Left lung (tissue), 4 donors: ENCODE measurements at regions not wholly inside any gene's neighbourhood (a gene's known extent, or its start where the extent isn't known, plus 50 kb on each side); places are given as distances from the start of the nearest gene placed in this dataset.

Experiments
- ATAC-seq: fragments of 200-7000 bp; cut with Tn5 transposase; one replicate; pipeline ENCODE4 v1.9.1; 2020; ENCODE audit warnings: moderate library complexity
- DNase-seq, 4 donors: peaks; one replicate each; pipeline ENCODE4 v3.0.0-alpha.2; 2013 to 2020
- H3K27ac ChIP-seq, 2 donors: fragments of 200-600 bp; sonication (generic) in 1 of 2; one replicate each; pipeline versions ENCODE4 v1.5.0 to v1.8.0; 2020 to 2021
- H3K27me3 ChIP-seq, 2 donors: fragments of 200-600 bp; sonication (generic) in 1 of 2; one replicate each; pipeline versions ENCODE4 v1.5.0 to v1.8.0; 2020 to 2021
- H3K36me3 ChIP-seq, 2 donors: fragments of 200-600 bp; sonication (generic) in 1 of 2; one replicate each; pipeline versions ENCODE4 v1.5.0 to v1.8.0; 2020 to 2021
- H3K4me1 ChIP-seq, 2 donors: fragments of 200-600 bp; one replicate each; pipeline ENCODE4 v1.8.0; 2021
- H3K4me3 ChIP-seq, 2 donors: fragments of 200-600 bp; sonication (generic) in 1 of 2; one replicate each; pipeline versions ENCODE4 v1.5.0 to v1.8.0; 2020 to 2021; ENCODE audit warnings: mild to moderate bottlenecking in 1 of 2
- H3K9me3 ChIP-seq, 2 donors: fragments of 200-600 bp; sonication (generic) in 1 of 2; one replicate each; pipeline versions ENCODE4 v1.5.0 to v1.8.0; 2020 to 2021
- intact Hi-C, 2 donors: fragments of 100-400 bp; cut with DNase I; formaldehyde crosslinking; loops; one replicate each; pipeline versions ENCODE4 v1.11.2 to v1.14.2; 2022
- TF ChIP-seq, protein P1 (sequence below), 2 donors: fragments of 200-600 bp; sonication (generic) in 1 of 2; IDR thresholded peaks; one replicate each; pipeline versions ENCODE4 v1.5.0 to v1.8.0; 2021; ENCODE audit warnings: antibody characterized with exemption in 2 of 2
- donor health status: DM: no; HTN: yes; CAD: no.
- donor health status: DM: no; HTN: no; CAD: no.

DNA sequence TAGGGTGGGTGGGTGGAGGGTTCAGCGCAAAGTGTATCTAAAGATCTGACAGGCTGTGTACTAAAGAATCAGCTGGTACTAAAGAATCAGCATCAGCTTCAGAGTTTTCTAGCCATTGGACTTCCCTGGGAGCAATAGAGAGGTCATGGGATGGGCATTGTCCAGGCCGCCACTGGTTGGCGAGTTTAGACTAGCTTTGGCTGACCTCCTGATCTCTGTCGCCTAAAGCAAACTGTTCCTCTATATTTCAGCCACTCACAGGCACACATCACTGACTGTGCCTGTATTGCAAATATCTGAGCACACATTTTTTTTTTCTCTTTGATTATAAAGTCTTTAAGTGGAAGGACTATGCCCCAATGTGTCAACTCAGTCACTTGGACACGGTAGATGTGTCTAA lies 267.8 kb upstream of the SKOR2 start:
- ATAC-seq: no peak
- Histone ChIP-seq H3K36me3 (no peaks in the 10 kb centered on the region), H3K4me1 (no peaks in the 10 kb centered on the region), H3K9me3 (peaks cover 0 to 2% of the 10 kb centered on the region in 2 donors), H3K27me3 (no peaks in the 10 kb centered on the region), H3K4me3 (no peak overlapping the region), H3K27ac (no peak overlapping the region)
- intact Hi-C loops: no loop called here
- no peak for DNase-seq
- TF ChIP-seq, protein P1, sequence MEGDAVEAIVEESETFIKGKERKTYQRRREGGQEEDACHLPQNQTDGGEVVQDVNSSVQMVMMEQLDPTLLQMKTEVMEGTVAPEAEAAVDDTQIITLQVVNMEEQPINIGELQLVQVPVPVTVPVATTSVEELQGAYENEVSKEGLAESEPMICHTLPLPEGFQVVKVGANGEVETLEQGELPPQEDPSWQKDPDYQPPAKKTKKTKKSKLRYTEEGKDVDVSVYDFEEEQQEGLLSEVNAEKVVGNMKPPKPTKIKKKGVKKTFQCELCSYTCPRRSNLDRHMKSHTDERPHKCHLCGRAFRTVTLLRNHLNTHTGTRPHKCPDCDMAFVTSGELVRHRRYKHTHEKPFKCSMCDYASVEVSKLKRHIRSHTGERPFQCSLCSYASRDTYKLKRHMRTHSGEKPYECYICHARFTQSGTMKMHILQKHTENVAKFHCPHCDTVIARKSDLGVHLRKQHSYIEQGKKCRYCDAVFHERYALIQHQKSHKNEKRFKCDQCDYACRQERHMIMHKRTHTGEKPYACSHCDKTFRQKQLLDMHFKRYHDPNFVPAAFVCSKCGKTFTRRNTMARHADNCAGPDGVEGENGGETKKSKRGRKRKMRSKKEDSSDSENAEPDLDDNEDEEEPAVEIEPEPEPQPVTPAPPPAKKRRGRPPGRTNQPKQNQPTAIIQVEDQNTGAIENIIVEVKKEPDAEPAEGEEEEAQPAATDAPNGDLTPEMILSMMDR (IDR thresholded peaks at IDR 0.05): no peak

DNA sequence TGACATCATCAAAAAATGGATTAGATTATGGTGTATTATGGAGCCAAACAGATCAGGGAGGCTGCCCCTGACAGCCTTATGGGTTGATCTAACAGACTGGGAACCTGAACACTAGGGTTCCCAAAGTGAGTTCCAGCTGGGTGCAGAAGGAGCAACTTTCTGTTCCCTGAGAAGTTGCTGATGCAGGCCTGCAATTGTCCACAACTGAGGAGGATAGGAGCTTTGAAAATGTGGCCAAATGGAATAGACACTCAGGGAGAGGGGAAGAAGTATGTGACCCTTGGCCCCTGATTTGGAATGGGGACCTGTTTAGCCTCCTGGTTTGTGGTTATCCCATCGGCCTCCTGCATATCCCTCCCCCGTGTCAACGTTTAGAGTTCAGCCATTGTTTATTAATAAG lies 262.2 kb upstream of the SKOR2 start:
- TF ChIP-seq, protein P1 (IDR thresholded peaks at IDR 0.05): no peak
- DNase-seq: no peak
- no peak for ATAC-seq

DNA sequence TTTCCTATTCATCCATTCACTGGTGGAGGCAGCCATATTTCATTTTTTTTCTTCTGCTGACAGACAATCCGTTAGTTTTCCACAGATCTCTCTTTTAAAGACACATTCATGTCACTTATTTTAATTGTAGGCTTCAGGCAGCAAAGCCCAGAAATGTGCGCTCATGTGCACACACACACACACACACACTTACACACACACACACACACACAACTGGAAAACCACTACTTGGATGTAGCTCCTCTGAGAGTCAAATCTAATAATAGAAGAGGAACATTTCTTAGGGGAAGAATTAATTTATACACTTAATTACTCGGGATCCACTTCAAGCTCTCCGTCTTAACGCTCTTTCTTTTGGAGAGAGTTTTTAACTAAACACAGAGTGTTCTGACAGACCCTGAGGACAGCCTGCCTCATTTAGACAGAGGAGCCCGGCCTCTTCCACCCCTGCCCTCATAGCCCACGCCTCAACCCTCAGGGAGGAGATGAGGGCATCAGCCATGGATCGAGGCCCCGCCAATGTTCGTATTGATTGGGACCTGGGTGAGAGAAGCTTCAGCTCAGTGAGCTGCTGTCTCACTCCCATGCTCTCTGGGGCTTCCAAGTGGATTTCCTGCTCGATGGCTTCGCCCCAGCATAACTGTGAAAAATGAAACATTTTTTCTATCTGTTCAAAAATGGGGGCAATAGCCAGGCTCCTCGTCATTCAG lies 261.4 kb upstream of the SKOR2 start:
- Histone ChIP-seq H3K27ac (no peak overlapping the region), H3K4me1 (no peaks in the 10 kb centered on the region), H3K4me3 (no peak overlapping the region), H3K36me3 (no peaks in the 10 kb centered on the region), H3K9me3 (peaks cover 0 to 2% of the 10 kb centered on the region in 2 donors), H3K27me3 (no peaks in the 10 kb centered on the region)
- intact Hi-C loops: no loop called here
- TF ChIP-seq, protein P1 (IDR thresholded peaks at IDR 0.05): no peak
- DNase-seq (no peak), ATAC-seq (no peak)

More for the DNA sequence above, 262.2 kb upstream of the SKOR2 start:
- Histone ChIP-seq H3K4me3 (no peak overlapping the region), H3K9me3 (peaks cover 0 to 2% of the 10 kb centered on the region in 2 donors), H3K27ac (no peak overlapping the region), H3K4me1 (no peaks in the 10 kb centered on the region), H3K27me3 (no peaks in the 10 kb centered on the region), H3K36me3 (no peaks in the 10 kb centered on the region)
- intact Hi-C loops: no loop called here

DNA sequence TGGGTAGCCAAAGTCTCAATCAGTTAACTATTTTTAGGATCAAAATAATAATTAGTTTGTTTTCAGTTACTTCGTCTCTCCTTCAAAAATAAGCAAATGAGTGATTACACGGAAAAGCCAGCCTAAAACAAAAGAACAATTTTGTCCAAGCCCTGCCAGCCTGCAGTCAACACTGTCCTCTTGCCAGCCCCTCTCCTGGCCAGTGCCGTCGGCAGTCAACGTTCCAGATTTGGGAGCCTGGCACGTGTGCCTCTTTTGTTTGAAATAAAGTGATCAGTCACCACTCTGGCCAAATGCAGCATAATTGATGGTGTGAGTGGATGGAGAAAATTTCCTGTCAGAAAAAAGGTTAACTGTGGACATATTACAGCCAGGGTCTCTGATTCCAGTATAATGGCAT lies 260.6 kb upstream of the SKOR2 start:
- DNase-seq: no peak
- Histone ChIP-seq H3K36me3 (no peaks in the 10 kb centered on the region), H3K27ac (no peak overlapping the region), H3K27me3 (no peaks in the 10 kb centered on the region), H3K4me3 (no peak overlapping the region), H3K4me1 (no peaks in the 10 kb centered on the region), H3K9me3 (peaks cover 0 to 2% of the 10 kb centered on the region in 2 donors)
- ATAC-seq: no peak
- TF ChIP-seq, protein P1 (IDR thresholded peaks at IDR 0.05): no peak
- intact Hi-C loops: no loop called here

DNA sequence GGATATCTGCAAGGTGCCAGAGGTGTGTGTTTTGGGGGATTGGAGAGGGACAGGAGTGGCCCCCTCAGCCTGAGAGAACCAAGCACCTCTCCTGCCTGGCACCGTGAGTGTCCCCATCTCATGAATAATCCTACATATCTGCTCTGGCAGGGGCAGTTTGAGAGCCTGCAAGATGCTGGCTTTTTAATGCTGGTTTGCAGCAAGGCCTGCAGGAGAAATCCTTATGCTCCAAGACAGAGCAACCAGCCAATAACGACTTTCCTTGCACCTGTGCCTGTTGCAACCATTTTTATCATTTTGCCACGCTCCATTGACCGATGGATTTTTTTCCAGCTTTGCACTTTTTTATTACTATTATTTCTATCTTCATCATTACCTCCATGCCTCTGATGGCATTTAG lies 259.4 kb upstream of the SKOR2 start:
- no peak overlapping the region for H3K4me3 ChIP-seq
- TF ChIP-seq, protein P1 (IDR thresholded peaks at IDR 0.05): no peak
- H3K9me3 ChIP-seq: peaks cover 0 to 2% of the 10 kb centered on the region in 2 donors
- H3K4me1 ChIP-seq: no peaks in the 10 kb centered on the region
- DNase-seq (no peak), ATAC-seq (no peak)
- H3K36me3 ChIP-seq: no peaks in the 10 kb centered on the region
- no peaks in the 10 kb centered on the region for H3K27me3 ChIP-seq
- intact Hi-C loops: no loop called here
- H3K27ac ChIP-seq: no peak overlapping the region
